GM20000 (cell line): ENCODE measurements at regions not wholly inside any gene's neighbourhood (a gene's known extent, or its start where the extent isn't known, plus 50 kb on each side); places are given as distances from the start of the nearest gene placed in this dataset.

Source experiments
- DNase-seq: peaks from one replicate; pipeline ENCODE4 v3.0.0; 2012; ENCODE audit warnings: low spot score
- CTCF ChIP-seq: IDR thresholded peaks from 2 replicates; pipeline ENCODE4 v1.5.1; 2012; ENCODE audit warnings: mild to moderate bottlenecking, control low read depth; ENCODE audit errors: extremely low read depth, missing control alignments

- TF ChIP-seq CTCF = no peak
- no peak for DNase-seq
Measured at GRCh38 chr14:97380539-97380941, 583.4 kb downstream of the VRK1 start.

- no peak for DNase-seq
- no peak for TF ChIP-seq CTCF
Measured at GRCh38 chr14:97381309-97381708, 584.1 kb downstream of the VRK1 start.

- no peak for DNase-seq
Measured at GRCh38 chr14:97382616-97383226, 585.5 kb downstream of the VRK1 start.

GRCh38 chr14:97385727-97386126 lies 588.5 kb downstream of the VRK1 start:
- TF ChIP-seq CTCF = no peak
- no peak for DNase-seq

More at GRCh38 chr14:97382616-97383226, 585.5 kb downstream of the VRK1 start:
- no peak for TF ChIP-seq CTCF

- TF ChIP-seq CTCF = no peak
Measured at GRCh38 chr14:97387252-97387874, 590.2 kb downstream of the VRK1 start.

GRCh38 chr14:97388408-97388807 lies 591.2 kb downstream of the VRK1 start:
- no peak for DNase-seq
- TF ChIP-seq CTCF = no peak

More at GRCh38 chr14:97387252-97387874, 590.2 kb downstream of the VRK1 start:
- no peak for DNase-seq

GRCh38 chr14:97390096-97390724 lies 593.0 kb downstream of the VRK1 start:
- no peak for TF ChIP-seq CTCF
- no peak for DNase-seq
